ENCODE measurements at regions not wholly inside any gene's neighbourhood (a gene's known extent, or its start where the extent isn't known, plus 50 kb on each side); places are given as distances from the start of the nearest gene placed in this dataset.

DNA sequence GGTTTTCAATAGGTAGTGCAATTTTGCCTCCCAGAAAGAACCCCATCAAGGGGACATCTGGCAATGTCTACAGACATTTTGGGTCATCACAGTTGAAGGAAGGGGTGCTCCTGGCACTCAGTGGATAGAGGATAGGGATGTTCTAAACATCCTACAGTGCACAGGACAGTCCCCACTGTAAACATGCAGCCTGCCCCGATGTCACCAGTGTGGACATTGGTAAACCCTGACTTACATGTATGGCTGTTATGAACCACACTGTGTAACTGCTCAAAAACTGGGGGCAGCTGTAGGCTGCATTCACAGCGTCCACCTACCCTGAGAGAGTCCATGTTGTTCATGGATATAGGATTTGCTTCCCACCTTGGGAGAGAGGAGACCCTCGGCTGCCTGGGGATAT, 79.3 kb upstream of the FOXQ1 start:
- Histone ChIP-seq H3K27ac (ENCODE audit: low read depth, low read length) (no peak overlapping the region), H3K4me3 (ENCODE audit: low read depth in 1 of 5, low read length in 5 of 5) (no peak overlapping the region), H3K9ac (ENCODE audit: low read length in 5 of 5) (no peak overlapping the region), H3K4me1 (ENCODE audit: control insufficient read depth in 5 of 5, insufficient read depth in 5 of 5, low read length in 5 of 5) (no peaks in the 10 kb centered on the region), H3K36me3 (ENCODE audit: control insufficient read depth in 5 of 5, insufficient read depth in 5 of 5, low read length in 5 of 5) (no peaks in the 10 kb centered on the region), H3K9me3 (ENCODE audit: control insufficient read depth in 5 of 5, low read length in 5 of 5) (no peaks in the 10 kb centered on the region), H3K27me3 (ENCODE audit: control insufficient read depth in 5 of 5, insufficient read depth in 4 of 5, low read length in 5 of 5) (peaks cover 0 to 20% (median 7%) of the 10 kb centered on the region in 5 donors)

DNA sequence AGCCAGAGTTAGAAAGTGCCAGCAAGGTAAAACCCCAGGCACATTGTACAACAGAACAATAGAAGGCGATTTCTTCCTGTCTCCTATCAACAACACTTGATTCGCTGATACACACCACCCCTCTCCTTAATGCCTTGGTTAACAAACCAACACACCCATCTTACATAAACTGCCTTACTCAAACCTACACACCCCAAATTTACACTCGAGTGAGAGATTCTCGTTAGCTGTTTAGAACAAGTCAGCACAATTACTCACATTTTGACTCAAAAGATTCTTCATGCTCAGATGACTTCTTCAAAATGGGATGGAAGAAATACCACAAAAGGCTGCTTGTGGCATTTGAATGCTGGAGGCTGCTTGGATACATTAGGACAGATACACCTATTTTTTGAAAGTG, 80.0 kb upstream of the FOXQ1 start:
- no peak overlapping the region for H3K9ac ChIP-seq (ENCODE audit: low read length in 5 of 5)
- no peaks in the 10 kb centered on the region for H3K36me3 ChIP-seq (ENCODE audit: control insufficient read depth in 5 of 5, insufficient read depth in 5 of 5, low read length in 5 of 5)
- peaks cover 0 to 21% (median 7%) of the 10 kb centered on the region in 5 donors for H3K27me3 ChIP-seq (ENCODE audit: control insufficient read depth in 5 of 5, insufficient read depth in 4 of 5, low read length in 5 of 5)
- no peak overlapping the region for H3K4me3 ChIP-seq (ENCODE audit: low read depth in 1 of 5, low read length in 5 of 5)
- H3K9me3 ChIP-seq (ENCODE audit: control insufficient read depth in 5 of 5, low read length in 5 of 5): no peaks in the 10 kb centered on the region
- no peaks in the 10 kb centered on the region for H3K4me1 ChIP-seq (ENCODE audit: control insufficient read depth in 5 of 5, insufficient read depth in 5 of 5, low read length in 5 of 5)
- H3K27ac ChIP-seq (ENCODE audit: low read depth, low read length): no peak overlapping the region

DNA sequence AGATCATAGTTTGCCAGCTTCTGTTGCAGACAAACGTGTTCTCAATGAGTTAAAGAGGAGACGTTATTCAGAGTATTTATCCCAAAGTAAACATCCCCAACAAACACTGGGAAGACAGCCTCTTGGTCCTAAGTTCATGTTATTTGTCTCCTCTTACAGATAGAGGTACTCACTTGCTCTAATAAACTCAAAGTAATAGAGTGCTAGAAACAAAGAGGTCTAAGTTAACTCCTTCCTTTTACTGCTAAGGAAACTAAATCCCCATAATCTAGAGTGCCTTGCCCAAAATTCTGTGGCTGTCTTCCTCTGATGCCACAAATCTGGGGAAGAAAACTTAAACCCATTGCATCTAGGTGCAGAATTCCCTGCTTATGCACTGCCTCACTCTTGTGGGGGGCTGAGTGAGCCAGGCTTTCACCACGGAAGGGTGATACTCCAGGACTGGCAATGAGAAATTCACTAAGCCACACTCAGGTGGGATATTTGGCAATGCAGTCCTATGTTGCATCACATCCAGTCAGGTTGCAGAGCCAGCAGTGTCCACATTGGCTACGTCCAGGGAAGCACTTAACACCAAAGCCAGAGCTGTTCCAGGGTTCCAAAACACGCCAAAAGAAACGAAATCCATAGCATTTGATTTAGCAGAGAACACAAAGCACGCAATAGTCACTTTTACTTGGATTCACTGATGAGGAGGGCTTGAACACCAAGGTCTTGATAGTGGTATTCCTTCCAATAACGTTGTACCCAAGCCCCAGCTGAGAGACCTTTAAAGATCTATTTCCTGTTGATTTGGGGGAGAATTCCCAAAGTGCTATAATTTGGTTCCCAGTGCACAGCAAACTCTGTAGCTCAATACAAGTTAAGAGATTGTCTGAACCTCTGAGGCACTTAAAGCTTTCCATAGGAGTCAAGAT, 81.0 kb upstream of the FOXQ1 start:
- H3K27me3 ChIP-seq (ENCODE audit: control insufficient read depth in 5 of 5, insufficient read depth in 4 of 5, low read length in 5 of 5): peaks cover 0 to 21% (median 14%) of the 10 kb centered on the region in 5 donors
- H3K4me1 ChIP-seq (ENCODE audit: control insufficient read depth in 5 of 5, insufficient read depth in 5 of 5, low read length in 5 of 5): peaks cover 0 to 1% (median 0%) of the 10 kb centered on the region in 5 donors
- H3K9ac ChIP-seq (ENCODE audit: low read length in 5 of 5): no peak overlapping the region
- H3K4me3 ChIP-seq (ENCODE audit: low read depth in 1 of 5, low read length in 5 of 5): no peak overlapping the region
- H3K9me3 ChIP-seq (ENCODE audit: control insufficient read depth in 5 of 5, low read length in 5 of 5): no peaks in the 10 kb centered on the region
- no peak overlapping the region for H3K27ac ChIP-seq (ENCODE audit: low read depth, low read length)
- H3K36me3 ChIP-seq (ENCODE audit: control insufficient read depth in 5 of 5, insufficient read depth in 5 of 5, low read length in 5 of 5): no peaks in the 10 kb centered on the region

DNA sequence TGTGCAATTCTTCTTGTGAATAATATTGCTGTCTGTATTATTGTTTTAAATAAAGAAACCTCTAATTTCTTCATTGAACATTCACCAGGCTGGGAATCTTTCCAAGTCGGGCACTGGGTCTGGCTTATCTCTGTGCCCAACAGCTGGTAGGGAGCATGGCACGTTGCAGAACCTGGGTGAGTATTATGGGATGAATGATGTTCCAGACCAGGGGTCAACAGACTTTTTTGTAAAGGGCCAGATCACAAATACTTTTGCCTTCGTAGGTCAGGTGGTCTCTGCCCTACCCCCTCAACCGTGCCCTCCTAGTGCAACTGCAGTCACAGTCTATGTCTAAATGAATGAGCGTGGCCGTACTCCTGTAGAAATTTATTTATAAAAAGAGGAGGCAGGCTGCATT, 81.6 kb upstream of the FOXQ1 start:
- peaks cover 0 to 21% (median 14%) of the 10 kb centered on the region in 5 donors for H3K27me3 ChIP-seq (ENCODE audit: control insufficient read depth in 5 of 5, insufficient read depth in 4 of 5, low read length in 5 of 5)
- no peak overlapping the region for H3K27ac ChIP-seq (ENCODE audit: low read depth, low read length)
- no peak overlapping the region for H3K4me3 ChIP-seq (ENCODE audit: low read depth in 1 of 5, low read length in 5 of 5)
- peaks cover 0 to 1% (median 0%) of the 10 kb centered on the region in 5 donors for H3K4me1 ChIP-seq (ENCODE audit: control insufficient read depth in 5 of 5, insufficient read depth in 5 of 5, low read length in 5 of 5)
- H3K36me3 ChIP-seq (ENCODE audit: control insufficient read depth in 5 of 5, insufficient read depth in 5 of 5, low read length in 5 of 5): no peaks in the 10 kb centered on the region
- H3K9me3 ChIP-seq (ENCODE audit: control insufficient read depth in 5 of 5, low read length in 5 of 5): no peaks in the 10 kb centered on the region
- no peak overlapping the region for H3K9ac ChIP-seq (ENCODE audit: low read length in 5 of 5)

DNA sequence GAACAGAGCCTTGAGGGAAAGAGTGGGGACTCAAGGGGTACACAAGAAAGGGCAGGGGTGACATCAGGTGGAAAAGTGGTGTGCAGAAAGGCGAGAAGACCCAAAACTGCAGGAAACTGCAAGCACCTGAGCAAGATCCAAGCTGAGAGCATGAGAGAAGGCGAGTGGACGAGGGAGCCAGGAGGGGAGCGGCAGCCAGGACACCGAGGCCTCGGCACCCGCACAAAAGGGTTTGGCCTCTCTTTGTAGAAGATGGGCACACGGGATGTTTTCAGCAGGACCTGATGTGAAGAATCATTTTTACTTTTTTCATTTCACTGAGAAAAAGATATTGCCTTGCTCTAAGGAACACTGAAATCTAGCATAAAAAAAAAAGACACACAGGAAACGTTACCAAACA, 82.1 kb upstream of the FOXQ1 start:
- no peak overlapping the region for H3K27ac ChIP-seq (ENCODE audit: low read depth, low read length)
- H3K9me3 ChIP-seq (ENCODE audit: control insufficient read depth in 5 of 5, low read length in 5 of 5): no peaks in the 10 kb centered on the region
- H3K27me3 ChIP-seq (ENCODE audit: control insufficient read depth in 5 of 5, insufficient read depth in 4 of 5, low read length in 5 of 5): peaks cover 0 to 21% (median 14%) of the 10 kb centered on the region in 5 donors
- no peak overlapping the region for H3K9ac ChIP-seq (ENCODE audit: low read length in 5 of 5)
- peaks cover 0 to 1% (median 0%) of the 10 kb centered on the region in 5 donors for H3K4me1 ChIP-seq (ENCODE audit: control insufficient read depth in 5 of 5, insufficient read depth in 5 of 5, low read length in 5 of 5)
- no peaks in the 10 kb centered on the region for H3K36me3 ChIP-seq (ENCODE audit: control insufficient read depth in 5 of 5, insufficient read depth in 5 of 5, low read length in 5 of 5)
- no peak overlapping the region for H3K4me3 ChIP-seq (ENCODE audit: low read depth in 1 of 5, low read length in 5 of 5)

DNA sequence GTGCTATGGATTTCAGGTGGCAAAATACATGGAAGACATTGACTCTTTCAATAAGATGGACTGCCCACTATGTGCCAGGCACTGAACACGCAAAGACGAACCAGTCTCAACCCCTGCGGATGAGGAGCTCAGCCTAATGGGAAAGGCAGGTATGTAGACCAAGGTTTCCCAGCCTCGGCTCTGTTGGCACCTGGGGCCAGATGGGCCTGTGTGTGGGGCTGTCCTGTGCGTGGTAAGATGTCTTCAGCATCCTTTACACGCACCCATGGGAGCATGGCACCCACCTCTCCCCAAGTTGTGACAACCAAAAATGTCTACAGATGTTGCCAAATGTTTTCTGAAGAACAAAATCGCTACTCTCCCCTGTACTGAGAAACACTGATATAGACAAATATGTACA, 82.6 kb upstream of the FOXQ1 start:
- Histone ChIP-seq H3K27me3 (ENCODE audit: control insufficient read depth in 5 of 5, insufficient read depth in 4 of 5, low read length in 5 of 5) (peaks cover 0 to 19% (median 14%) of the 10 kb centered on the region in 5 donors), H3K9me3 (ENCODE audit: control insufficient read depth in 5 of 5, low read length in 5 of 5) (no peaks in the 10 kb centered on the region), H3K9ac (ENCODE audit: low read length in 5 of 5) (no peak overlapping the region), H3K27ac (ENCODE audit: low read depth, low read length) (no peak overlapping the region), H3K4me1 (ENCODE audit: control insufficient read depth in 5 of 5, insufficient read depth in 5 of 5, low read length in 5 of 5) (peaks cover 0 to 1% (median 0%) of the 10 kb centered on the region in 5 donors), H3K36me3 (ENCODE audit: control insufficient read depth in 5 of 5, insufficient read depth in 5 of 5, low read length in 5 of 5) (no peaks in the 10 kb centered on the region), H3K4me3 (ENCODE audit: low read depth in 1 of 5, low read length in 5 of 5) (no peak overlapping the region)

DNA sequence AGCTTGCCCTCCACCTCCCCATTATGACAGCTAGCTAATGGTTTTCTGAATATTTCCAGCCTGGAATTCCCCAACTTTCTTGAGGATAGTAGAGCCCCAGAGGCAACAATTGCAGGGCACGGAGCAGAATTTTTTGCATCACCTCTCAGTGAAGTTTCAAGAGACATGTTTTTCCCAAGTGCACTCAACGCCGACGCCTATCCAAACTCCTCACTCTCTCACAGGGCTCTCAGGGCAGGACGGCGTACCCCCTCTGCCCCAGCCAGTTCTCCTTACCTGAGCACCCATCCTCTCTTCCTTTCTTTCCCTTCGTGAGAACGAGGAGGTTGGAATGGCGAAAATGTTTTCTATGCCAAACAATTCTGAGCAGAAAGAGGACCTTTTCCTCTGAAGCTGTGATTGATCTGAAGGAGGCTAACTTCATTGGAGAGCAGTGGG, 83.1 kb upstream of the FOXQ1 start:
- Histone ChIP-seq H3K4me1 (ENCODE audit: control insufficient read depth in 5 of 5, insufficient read depth in 5 of 5, low read length in 5 of 5) (peaks cover 0 to 1% (median 0%) of the 10 kb centered on the region in 5 donors), H3K27ac (ENCODE audit: low read depth, low read length) (no peak overlapping the region), H3K9ac (ENCODE audit: low read length in 5 of 5) (no peak overlapping the region), H3K27me3 (ENCODE audit: control insufficient read depth in 5 of 5, insufficient read depth in 4 of 5, low read length in 5 of 5) (peaks cover 0 to 19% (median 12%) of the 10 kb centered on the region in 5 donors), H3K4me3 (ENCODE audit: low read depth in 1 of 5, low read length in 5 of 5) (no peak overlapping the region), H3K36me3 (ENCODE audit: control insufficient read depth in 5 of 5, insufficient read depth in 5 of 5, low read length in 5 of 5) (no peaks in the 10 kb centered on the region), H3K9me3 (ENCODE audit: control insufficient read depth in 5 of 5, low read length in 5 of 5) (no peaks in the 10 kb centered on the region)

DNA sequence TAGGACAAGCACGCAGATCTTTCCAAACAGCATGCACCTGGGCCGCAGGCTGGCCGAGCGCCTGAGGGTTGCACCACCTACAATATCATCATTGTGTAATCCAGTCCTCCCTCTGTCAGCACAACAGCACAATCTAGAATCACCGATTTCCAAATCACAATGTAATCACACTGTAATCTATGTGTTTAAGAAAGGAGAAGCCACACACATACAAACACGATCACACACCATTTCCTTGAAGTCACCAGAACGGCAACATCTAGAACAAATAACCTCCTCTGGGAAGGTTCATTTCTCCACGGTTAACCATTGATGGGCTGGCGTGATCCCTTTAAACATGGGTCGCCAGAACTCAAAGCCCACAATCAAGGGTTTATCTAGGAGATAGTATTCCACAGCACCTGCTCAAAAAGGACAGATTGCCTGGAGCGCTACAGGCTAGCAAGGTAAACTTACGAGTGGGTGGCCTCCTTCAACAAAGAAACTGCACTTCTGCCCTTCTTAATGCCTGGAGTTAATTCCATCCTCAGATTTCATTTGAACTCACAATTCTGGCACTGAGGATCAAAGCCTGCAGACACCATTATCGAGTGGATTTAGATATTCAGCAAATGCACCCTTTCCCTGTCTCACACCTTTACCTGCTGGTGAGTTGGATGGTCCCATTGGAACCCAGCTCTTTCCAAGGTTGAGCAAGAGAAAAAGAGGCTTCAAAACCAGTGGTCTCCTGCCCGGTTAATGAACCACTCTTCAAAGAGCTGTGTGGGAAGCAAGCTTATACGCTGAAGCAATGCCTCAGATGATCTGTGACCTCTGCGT, 83.8 kb upstream of the FOXQ1 start:
- H3K27me3 ChIP-seq (ENCODE audit: control insufficient read depth in 5 of 5, insufficient read depth in 4 of 5, low read length in 5 of 5): peaks cover 0 to 18% (median 11%) of the 10 kb centered on the region in 5 donors
- H3K36me3 ChIP-seq (ENCODE audit: control insufficient read depth in 5 of 5, insufficient read depth in 5 of 5, low read length in 5 of 5): no peaks in the 10 kb centered on the region
- H3K9me3 ChIP-seq (ENCODE audit: control insufficient read depth in 5 of 5, low read length in 5 of 5): no peaks in the 10 kb centered on the region

DNA sequence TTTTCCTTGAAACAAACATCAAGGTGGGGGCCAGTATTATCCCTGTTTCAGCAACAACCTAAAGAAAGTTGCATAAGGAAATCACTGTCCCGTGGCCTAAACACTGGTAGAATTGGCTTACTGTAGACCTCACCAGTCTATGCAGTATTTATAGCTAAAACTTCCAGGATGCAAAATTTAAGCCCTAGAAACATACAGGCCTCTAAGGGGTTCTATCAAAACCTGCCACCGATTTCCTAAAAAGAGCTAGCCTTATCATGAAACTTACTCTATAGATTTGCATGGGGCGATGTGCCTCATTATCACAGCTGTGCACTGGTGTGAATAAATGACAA, 84.3 kb upstream of the FOXQ1 start:
- no peak overlapping the region for H3K4me3 ChIP-seq (ENCODE audit: low read depth in 1 of 5, low read length in 5 of 5)
- no peaks in the 10 kb centered on the region for H3K9me3 ChIP-seq (ENCODE audit: control insufficient read depth in 5 of 5, low read length in 5 of 5)
- no peaks in the 10 kb centered on the region for H3K36me3 ChIP-seq (ENCODE audit: control insufficient read depth in 5 of 5, insufficient read depth in 5 of 5, low read length in 5 of 5)
- H3K9ac ChIP-seq (ENCODE audit: low read length in 5 of 5): no peak overlapping the region
- H3K4me1 ChIP-seq (ENCODE audit: control insufficient read depth in 5 of 5, insufficient read depth in 5 of 5, low read length in 5 of 5): peaks cover 0 to 1% (median 0%) of the 10 kb centered on the region in 5 donors
- H3K27ac ChIP-seq (ENCODE audit: low read depth, low read length): no peak overlapping the region
- peaks cover 0 to 13% (median 9%) of the 10 kb centered on the region in 5 donors for H3K27me3 ChIP-seq (ENCODE audit: control insufficient read depth in 5 of 5, insufficient read depth in 4 of 5, low read length in 5 of 5)

More for the DNA sequence above, 83.8 kb upstream of the FOXQ1 start:
- Histone ChIP-seq H3K4me1 (ENCODE audit: control insufficient read depth in 5 of 5, insufficient read depth in 5 of 5, low read length in 5 of 5) (peaks cover 0 to 1% (median 0%) of the 10 kb centered on the region in 5 donors), H3K4me3 (ENCODE audit: low read depth in 1 of 5, low read length in 5 of 5) (no peak overlapping the region), H3K27ac (ENCODE audit: low read depth, low read length) (no peak overlapping the region), H3K9ac (ENCODE audit: low read length in 5 of 5) (no peak overlapping the region)
